ENCODE measurements at regions not wholly inside any gene's neighbourhood (a gene's known extent, or its start where the extent isn't known, plus 50 kb on each side); places are given as distances from the start of the nearest gene placed in this dataset.
A peak's percentile ranks its signal among the peaks of the same experiment; 100 is the strongest.

DNA sequence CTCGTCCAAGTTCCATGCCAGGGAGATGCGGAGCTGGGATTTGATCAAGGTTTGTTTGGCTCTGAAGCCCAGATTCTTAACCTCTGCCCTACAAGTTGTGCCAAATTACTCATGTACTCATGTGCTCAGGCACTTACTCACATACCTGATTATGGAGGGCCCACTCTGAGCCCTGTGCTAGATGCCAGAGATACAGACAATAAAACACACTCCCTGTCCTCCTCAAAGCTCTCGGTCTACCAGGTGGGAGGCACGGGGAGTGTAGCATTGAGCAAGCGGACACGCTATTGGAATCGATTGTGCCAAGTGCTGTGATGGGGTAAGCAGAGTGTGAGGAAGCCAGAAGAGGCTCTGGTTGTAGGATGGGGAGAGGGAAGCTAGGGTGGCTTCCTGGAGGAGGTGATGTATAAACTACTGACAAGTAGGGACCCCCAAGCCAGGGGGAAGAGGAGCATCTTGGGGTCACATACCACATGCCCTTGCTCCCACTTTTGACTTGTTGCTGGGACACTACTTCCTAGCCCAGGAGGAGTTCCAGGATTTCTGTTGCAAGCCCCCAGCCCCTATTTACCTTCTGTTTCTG lies 49.8 kb upstream of the IFNLR1 start:
- CTCF ChIA-PET = interaction anchor here (1.3 to 1.4 kb wide), 2 partner anchors 35 to 154 kb away, joined by 3 to 5 read pairs; no protein-coding TSS in a partner anchor
- peak overlapping the region; percentile 90 for H3K27ac ChIP-seq
- POLR2A ChIA-PET (ENCODE audit: low non-redundant PET) = interaction anchor here (0.7 kb wide), 1 partner anchor 31 kb away, joined by 3 read pairs; no protein-coding TSS in a partner anchor
- DNase-seq (ENCODE audit: low spot score) = peak; percentile 86
- TF ChIP-seq, protein P1, sequence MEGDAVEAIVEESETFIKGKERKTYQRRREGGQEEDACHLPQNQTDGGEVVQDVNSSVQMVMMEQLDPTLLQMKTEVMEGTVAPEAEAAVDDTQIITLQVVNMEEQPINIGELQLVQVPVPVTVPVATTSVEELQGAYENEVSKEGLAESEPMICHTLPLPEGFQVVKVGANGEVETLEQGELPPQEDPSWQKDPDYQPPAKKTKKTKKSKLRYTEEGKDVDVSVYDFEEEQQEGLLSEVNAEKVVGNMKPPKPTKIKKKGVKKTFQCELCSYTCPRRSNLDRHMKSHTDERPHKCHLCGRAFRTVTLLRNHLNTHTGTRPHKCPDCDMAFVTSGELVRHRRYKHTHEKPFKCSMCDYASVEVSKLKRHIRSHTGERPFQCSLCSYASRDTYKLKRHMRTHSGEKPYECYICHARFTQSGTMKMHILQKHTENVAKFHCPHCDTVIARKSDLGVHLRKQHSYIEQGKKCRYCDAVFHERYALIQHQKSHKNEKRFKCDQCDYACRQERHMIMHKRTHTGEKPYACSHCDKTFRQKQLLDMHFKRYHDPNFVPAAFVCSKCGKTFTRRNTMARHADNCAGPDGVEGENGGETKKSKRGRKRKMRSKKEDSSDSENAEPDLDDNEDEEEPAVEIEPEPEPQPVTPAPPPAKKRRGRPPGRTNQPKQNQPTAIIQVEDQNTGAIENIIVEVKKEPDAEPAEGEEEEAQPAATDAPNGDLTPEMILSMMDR (conservative IDR thresholded peaks at IDR 0.05; ENCODE audit: low read depth) = no peak

All from RWPE1 (cell line).